Stimulated activated CD4-positive, alpha-beta T cell treated with anti-CD3 and anti-CD28 coated beads, Interleukin-15, amount 100 ng/mL, for 48 hours (primary cell): ENCODE measurements at regions not wholly inside any gene's neighbourhood (a gene's known extent, or its start where the extent isn't known, plus 50 kb on each side); places are given as distances from the start of the nearest gene placed in this dataset.
"Not testable (repeated sequence)": the region's sequence is repeated elsewhere in the genome, so short reads cannot be mapped to it uniquely, and the experiment has no call there.

Experiments
- DNase-seq, 2 donors: peaks; one replicate each; pipeline ENCODE4 v3.0.0-alpha.2; 2020; ENCODE audit warnings: low read depth in 2 of 2

DNA sequence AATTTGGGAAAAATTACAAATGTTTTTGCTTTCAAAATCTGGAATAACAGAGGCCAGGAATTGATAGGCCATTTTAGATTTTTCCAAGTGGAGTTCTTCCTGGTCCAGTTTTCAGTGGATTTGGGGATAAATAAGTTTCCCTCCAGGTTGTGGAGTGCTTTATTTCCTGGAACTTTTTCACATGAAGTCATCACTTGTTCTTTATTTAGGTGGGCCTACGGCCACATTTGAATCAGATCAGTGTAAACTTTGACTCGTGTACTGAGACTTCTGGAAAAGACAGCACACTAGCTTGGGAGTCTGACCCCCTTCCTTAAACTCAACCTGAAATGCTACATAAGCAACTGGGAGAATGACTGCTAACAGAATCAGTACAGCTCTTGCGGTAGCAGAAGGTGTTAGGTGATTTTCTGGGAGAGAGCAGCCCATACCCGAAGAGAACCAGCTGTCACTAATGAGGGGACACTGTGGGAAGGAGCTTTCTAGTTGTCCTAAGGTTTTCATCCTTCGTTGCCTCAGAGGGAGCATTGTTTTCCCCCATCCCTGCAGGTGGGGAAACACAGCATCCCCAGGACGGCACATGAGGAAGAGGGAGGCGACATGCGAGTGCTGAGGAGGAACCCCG, 235.2 kb upstream of the FAT1 start:
- DNase-seq = no peak

DNA sequence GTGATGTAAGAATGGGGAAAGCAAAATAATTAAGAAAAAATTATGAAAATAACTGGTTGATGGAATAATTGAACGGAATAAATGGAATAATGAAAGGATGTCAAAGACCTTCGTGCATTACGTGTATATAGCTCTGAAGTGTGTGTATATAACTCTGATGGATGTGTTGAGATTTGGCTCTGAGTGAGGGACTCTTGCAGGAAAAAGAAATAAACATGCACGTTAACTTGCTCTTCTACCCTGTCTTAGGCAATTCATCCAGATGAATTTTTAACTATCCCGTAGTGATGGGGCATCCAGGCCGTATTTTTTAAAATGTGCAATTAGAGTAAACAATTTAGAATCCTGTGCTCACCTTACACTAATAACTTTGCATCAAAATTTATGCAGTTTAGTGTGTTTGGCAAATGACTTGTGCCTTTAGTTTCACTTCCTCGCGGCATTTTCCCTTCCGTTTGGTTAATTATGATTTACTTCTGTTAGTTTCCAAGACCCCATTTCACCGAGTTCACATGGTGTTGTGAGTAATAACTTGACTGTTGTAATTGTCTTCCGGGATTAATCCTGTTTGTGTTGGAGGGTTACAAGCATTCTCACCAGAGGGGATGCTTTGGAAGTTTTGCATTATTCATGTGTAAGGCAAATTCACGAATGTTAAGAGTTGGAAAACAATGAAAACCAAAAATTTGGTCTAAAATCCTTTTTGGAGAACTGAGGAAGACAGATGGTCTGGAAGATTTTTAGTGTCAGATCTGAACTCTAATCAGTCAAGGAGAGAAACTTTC, 256.5 kb upstream of the FAT1 start:
- DNase-seq = no peak

DNA sequence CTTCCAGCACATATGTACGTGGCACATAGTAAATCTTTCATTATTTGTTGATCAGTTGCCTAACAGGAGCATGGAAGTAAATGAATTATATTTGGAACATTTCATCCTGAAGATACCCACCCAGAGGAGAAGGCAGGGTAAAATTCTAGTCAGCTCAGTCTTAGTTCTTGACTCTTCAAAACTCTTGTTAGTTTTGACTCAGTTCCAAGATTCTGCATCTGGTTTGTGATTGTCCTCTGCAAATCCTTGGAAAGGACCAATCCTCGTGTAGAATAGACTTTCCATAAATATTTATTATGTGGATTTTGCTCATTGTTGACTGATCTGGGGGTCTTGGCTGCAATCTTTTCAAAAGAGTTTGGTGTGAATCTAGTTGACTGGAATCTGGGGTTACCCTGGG, 257.5 kb upstream of the FAT1 start:
- DNase-seq = no peak

DNA sequence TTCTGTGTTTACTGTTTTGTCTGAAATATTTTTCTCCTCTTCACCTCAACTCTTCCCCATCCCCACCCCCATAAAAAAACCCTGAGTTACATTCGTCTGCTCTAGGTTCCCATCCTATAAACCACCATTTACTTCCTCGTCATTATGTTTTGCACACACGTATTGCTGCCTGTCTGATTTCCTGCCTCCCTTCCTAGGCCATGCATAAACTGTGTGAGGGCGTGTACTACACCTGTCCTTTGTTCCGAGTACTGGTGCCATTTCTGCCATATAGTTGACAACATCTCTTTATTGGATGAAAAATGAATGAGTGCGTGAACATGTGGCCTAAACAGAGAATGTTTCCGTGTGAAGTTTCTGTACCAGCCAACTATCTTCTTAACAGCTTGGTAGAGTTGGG, 258.5 kb upstream of the FAT1 start:
- DNase-seq = no peak

DNA sequence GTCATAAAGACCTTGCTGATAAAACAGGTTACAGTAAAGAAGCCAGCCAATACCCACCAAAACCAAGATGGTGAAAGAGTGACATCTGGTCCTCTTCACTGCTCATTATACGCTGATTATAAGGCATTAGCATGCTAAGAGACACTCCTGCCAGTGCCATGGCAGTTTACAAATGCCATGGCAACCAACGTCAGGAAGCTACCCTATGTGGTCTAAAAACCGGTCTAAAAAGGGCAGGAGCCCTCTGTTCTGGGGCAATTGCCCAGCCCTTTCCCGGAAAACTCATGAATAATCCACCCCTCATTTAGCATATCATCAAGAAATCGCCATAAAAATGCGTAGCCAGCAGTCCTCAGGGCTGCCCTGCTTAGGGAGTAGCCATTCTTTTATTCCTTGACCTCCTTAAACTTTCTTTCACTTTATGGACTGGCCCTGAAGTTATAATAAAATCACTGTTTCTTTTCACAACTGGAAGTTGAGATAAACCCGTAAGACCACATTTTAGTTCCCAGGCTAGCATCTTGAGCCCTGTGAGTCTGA, 260.5 kb upstream of the FAT1 start:
- no peak for DNase-seq

DNA sequence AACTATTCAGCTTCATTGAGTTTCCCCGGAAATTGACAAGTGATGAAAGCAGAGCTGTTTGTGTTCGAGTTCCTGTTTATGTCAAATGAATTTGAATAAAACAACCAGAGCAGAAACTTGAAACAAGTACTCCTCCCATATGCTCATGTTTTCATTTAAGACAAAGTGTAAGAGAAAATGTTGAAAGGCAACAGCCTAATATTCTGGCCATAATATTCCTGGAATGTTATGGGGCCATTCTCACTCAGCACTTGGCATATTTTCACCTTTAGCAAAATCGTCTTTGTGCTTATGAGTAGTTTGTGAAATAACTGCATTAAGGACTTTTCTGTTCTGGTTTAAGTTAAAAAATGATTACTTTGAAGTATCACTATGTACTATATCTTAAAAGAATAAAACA, 276.0 kb upstream of the FAT1 start:
- no peak for DNase-seq

DNA sequence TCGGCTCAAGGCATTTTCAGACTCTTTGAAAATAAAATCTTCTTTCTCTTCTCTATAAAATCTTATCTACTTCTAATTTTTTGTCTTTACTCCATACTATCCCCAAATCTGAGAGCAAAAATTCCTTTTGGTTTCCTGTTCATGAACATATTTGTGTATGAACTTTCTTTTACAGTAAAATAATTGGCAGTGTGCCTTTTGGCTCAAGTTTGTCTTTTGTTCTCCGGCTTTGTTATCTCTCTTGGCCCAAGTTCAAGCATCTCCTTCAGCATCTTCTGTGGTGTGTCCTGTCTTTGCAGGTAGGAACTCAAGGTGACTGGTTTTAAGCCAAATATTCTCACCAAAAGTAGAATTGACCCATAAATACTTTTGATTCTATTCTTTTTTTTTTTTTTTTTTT, 276.6 kb upstream of the FAT1 start:
- DNase-seq = no peak

DNA sequence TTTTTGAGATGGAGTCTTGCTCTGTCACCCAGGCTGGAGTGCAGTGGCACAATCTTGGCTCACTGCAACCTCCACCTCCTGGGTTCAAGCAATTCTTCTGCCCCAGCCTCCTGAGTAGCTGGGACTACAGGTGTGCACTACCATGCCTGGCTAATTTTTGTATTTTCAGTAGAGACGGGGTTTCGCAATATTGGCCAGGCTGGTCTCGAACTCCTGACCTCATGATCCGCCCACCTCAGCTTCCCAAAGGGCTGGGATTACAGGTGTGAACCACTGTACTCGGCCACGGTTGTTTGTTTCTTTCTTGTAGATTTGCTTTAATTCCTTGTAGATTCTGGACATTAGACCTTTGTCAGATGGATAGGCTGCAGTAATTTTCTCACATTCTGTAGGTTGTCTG, 278.5 kb upstream of the FAT1 start:
- not testable (repeated sequence) for DNase-seq

DNA sequence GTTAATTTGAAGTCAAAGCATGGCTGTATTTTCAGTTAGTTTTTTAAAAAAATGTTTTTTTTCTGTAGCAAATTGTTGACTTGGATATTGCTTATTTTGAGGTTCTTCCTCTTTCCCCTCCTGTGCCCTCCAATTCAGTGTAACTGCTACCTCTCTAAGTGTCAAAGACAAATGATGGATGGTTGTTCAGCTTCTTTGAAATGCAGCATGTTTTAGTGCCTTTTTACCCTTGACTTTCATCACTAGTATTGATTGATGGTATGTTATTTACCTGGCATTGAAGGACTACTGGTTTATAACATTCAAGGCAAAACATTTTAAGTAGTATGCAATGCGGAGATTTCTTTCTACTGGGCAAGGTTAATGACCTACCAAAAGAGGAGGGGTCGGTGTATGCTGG, 281.0 kb upstream of the FAT1 start:
- no peak for DNase-seq

DNA sequence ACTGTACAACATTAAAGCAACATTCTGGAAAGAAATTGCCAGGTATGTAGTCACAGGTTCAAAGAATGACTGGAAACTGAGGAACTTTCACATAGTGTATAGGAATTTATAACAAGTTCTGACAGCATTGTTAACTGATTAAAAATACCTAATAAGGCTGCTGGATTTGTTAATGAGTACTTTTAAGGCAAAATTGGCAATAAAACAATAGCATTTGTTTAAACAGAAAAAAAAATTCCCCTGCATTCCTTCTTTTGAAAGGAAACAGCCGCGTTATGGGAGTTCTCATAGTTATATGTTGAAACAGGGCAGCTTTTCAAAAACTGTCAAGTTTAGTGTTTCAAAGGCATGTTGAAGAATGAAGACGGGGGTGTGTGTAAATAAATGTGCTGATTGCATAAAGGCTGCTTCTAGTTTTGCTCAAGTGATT, 282.5 kb upstream of the FAT1 start:
- no peak for DNase-seq

DNA sequence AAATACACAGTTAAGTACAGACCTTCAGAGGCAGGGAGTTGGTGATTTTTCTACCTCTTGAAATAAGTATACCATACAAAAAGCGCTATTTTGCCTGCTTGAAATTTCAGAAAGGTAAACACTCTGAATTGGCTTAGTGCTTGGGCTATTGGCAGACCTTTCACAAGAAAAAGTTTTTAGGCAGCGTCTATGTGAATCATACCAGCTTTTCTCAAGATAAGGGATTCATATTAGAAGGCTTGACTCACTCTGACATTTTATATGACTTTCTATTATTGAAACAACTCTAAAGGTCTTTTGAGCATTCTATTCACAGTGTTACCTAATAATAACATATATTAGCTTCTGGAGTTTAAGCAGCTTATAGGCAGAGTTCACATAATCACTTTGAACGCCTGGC, 286.4 kb upstream of the FAT1 start:
- no peak for DNase-seq

DNA sequence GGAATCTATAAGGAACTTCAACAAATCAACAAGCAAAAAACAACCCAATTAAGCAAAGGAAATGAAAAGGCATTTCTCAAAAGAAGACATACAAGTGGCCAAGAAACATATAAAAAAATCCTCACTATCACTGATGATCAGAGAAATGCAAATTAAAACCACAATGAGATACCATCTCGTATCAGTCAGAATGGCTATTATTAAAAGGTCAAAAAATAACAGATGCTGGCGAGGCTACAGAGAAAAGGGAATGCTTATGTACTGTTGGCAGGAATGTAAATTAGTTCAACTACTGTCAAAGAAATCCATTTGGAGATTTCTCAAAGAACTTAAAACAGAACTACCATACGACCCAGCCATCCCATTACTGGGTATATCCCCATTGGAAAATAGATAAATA, 292.4 kb upstream of the FAT1 start:
- DNase-seq = no peak

DNA sequence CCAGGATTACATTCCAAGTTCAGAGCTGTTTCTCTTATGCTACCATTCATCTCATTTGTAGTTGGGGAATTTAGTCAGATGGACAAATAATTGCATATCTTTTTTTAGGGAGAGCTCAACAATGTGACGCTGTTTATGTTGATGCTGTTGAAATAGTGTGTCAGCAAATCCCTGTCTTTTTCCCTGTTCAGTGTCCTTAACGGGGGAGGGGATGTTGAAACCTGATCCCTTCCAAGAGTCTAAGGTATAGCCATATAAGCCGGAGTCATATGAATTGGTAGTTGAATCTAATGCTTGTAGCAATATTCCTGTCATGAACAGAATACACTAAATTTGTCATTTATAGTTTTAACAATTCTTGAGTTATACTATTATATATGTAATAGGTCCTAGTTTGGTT, 293.5 kb upstream of the FAT1 start:
- no peak for DNase-seq

DNA sequence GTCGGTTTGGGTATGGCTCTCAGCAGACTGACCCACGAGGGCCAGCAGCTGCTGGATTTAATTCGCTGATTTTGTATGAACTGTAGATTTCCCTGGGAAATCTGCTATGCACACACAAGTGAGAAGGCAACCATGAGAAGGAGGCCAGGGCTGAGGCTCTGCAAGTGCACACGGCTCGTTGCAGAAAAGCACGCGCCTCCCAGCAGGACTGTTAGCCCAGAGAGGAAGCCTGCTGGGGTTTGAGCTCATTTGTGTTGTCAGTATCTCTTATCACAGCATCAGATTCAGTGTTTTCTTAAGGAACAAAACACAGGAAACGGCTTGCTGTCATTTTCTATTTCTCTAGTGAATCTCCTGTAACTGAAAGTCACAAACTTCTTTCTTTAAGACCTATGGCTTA, 296.2 kb upstream of the FAT1 start:
- DNase-seq = no peak

DNA sequence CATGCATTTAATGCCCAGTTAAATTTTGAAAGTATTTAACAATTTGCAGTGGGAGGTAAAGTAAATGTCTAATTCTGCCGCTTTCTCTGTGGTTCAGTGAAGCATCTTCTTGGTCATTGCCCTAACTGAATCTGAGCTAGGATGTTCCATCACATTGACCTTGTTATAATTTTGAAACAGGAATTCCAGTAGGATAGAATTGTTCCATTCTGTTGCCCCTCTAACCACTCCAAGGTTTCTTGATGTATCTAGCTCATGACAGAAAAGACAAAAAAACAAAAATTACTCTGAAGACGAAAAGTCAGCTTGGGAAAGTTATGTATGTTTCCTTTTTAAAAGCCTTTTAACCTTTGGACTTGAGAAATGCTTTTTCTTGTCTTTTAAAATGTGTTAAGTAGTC, 297.0 kb upstream of the FAT1 start:
- DNase-seq = no peak

DNA sequence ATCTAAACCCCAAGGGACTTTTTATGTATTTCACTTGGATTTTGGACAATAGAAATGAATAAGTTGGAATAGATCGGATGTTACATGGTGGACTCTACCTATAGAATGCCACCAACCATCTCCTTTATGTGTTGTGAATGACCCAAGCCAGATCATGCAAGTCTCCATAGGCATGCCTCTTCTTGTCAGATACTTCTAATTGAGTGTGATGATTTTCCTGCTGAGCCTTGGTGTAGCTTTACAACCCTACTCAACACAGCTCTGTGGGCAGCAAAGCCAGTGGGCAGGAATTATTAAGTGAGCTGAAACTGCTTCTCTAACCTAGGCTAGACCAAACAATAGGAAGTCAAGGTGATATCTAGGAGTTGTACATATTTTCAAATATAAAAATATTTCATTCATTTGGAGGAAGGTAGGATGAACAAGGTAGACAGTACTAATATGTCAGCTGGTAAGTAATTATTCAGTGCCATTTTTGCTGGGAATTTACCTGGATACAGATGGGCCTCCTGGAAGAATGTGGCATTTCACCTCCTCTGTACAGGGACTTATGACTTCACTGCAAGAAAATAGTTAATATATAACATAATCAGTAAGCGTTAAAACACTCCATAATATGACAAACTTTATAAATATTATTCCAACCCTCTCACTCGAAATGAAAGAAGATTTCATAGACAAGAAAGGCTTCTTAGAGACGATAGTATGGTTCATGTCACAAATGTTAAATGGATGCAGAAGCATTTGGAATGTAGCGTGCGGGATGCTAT, 298.0 kb upstream of the FAT1 start:
- no peak for DNase-seq

DNA sequence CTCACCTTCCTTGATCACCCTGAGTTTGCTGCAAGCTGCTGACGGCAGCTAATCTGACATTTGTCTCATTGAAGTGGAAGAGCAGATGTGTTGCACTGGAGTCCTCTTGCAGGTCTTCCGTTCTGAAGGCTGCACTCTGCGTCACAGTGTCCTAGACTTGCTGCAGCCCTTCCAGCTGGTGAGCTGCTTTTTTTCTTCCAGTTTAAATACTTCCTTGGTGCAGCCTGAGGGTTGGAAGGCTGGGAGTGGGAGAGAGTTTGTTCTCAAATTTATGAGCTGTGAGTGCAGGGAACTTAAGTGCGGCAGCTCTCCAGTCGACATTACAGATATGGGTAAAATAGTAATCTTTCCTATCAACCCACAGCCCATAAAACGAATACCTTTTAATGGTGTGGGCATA, 303.6 kb upstream of the FAT1 start:
- DNase-seq = no peak

DNA sequence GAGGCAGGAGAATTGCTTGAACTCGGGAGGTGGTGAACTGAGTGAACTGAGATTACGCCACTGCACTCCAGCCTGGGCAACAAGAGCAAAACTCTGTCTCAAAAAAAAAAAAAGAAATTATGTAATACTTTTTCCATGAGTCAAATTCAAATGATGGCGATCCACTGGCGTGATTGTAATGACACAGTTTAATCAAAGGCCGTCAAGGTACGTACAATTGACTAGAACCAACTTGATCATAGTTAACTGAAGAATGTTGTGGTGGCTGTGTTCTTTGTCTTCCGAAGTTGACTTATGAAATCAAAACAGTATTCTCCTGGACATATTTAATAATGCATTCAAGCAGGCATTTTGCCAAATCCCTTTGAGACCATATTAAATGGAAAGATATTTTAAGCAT, 318.6 kb upstream of the FAT1 start:
- no peak for DNase-seq

DNA sequence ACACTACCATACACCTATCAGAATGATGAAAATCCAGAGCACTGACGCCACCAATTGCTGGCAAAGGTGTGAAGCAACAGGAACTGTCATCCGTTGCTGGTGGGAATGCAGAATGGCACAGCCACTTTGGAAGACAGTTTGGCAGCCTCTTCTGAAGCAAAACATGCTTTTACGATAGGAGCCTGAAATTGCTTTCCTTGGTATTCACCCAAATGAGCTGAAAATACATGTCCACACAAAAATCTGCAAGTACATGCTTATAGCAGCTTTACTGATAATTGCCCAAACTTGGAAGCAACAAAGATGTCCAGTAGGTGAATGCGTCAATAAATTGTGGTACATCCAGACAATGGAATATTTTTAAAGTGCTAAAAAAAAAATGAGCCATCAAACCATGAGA, 322.8 kb upstream of the FAT1 start:
- no peak for DNase-seq

DNA sequence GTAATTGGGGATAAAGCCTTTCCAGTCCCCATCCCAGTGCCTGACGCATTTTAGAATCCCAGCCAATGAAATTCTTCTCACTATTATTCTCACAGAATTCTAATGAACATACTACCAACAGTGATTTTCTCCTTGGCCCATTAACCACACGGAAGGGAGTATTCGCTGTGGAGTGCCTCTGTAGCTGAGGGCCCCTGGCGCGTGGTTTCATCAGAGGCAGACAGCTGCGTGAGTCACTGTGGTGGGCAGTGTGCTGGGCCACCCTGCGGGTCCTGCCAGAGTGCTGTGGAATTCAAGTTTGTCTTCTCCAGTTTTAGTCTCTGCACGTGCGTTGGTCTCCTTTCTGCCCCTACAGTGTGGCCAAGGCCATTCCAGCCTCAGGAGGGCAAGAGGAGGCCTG, 335.4 kb upstream of the FAT1 start:
- no peak for DNase-seq

DNA sequence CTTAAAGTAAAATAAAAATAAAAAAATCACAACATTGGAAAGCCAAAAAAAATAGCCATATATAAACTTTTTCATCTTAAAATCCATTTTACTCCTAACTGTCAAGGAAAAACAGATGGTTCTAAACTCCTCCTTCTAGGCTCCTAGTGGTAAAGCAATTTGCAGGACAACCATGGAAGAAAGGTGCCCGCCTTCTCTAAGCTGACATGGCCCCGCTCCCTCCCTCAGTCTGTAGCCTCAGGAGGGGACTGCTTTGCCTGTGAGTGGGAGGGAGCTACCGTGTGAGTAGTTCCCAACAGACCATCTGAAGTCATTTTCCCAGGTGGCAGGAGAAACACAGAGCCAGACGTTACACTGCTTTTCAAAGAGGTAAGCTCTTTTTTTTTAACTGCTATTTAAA, 336.2 kb upstream of the FAT1 start:
- no peak for DNase-seq

DNA sequence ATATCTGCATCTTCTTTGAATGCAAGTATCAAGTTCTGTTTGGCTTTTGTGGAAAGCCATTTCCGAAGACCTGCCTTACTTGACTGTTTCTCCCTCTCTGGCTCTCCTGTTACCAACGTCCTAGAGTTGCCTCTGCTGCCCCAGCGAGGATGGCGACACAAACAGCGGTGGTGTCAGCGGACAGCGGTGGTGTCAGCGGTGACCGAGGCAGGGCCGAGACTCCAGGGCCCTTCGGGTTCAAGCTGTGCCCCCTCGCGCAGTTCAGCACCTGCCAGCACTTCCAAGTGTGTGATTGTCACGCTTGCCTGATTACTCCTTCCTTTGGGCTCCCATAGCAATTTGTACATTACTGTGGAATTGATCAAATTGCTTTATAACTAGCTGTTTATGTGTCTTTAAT, 336.9 kb upstream of the FAT1 start:
- DNase-seq = no peak

DNA sequence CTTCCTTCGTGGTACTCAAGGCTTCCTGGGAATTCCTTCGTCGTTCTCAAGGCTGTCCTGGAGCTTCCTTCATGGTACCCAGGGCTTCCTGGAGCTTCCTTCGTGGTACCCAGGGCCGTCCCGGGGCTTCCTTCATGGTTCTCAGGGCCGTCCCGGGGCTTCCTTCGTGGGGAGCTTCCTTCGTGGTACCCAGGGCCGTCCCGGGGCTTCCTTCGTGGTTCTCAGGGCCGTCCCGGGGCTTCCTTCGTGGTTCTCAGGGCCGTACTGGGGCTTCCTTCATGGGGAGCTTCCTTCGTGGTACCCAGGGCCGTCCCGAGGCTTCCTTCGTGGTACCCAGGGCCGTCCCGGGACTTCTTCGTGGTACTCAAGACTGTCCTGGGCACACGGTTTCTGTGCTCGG, 339.6 kb upstream of the FAT1 start:
- DNase-seq = no peak
